GM18519 (cell line): ENCODE measurements at regions not wholly inside any gene's neighbourhood (a gene's known extent, or its start where the extent isn't known, plus 50 kb on each side); places are given as distances from the start of the nearest gene placed in this dataset.
"Not testable (repeated sequence)": the region's sequence is repeated elsewhere in the genome, so short reads cannot be mapped to it uniquely, and the experiment has no call there.

Experiments
- ATAC-seq: cut with Tn5 transposase; IDR thresholded peaks from one replicate; pipeline ENCODE4 v1.9.1; 2021; ENCODE audit warnings: mild to moderate bottlenecking, moderate library complexity; ENCODE audit not compliant: unreplicated experiment, low FRiP score

DNA sequence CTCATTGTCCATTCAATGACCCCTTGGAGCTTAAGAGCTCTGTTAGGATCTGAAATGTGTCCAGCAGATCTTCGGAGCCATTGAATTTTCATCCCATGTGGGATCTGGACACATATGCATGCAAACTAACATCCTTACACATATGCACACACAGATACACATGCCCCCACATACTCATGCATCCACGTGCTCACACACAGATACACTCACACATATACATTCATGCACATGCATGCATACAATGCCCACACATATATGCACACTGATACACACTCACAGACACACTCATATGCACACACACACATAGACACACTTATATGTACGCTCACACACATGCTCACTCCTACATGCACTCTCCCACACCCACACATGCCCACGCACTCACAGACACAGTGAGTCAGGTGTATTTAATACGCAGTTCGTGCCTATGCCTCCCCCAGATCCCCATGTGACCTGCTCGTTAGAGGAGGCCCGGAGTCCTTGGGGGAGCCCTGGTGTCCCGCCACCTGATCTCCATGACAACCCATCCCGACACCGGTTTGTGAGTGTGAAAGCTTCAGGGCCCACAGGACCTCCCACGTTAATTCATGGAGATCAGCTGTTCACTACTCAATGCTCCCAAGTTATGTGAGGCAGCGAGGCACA is 121.9 kb upstream of the SULF2 start:
- ATAC-seq = no peak

DNA sequence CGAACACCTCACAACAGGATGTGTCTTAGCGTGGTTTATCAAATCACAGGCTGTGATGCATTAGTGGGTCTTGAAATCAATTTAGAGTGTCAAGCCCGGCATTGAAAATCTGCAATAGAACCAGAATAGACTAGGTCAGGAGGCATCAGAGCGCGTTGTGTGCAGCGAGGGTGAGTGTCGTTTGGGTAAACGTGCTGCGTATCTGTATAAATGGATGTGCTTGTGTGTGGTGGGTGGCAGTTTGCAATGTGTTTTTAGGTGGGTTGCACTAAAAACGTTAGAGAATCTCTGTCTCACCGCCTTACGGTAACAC is 121.0 kb upstream of the SULF2 start:
- no peak for ATAC-seq

DNA sequence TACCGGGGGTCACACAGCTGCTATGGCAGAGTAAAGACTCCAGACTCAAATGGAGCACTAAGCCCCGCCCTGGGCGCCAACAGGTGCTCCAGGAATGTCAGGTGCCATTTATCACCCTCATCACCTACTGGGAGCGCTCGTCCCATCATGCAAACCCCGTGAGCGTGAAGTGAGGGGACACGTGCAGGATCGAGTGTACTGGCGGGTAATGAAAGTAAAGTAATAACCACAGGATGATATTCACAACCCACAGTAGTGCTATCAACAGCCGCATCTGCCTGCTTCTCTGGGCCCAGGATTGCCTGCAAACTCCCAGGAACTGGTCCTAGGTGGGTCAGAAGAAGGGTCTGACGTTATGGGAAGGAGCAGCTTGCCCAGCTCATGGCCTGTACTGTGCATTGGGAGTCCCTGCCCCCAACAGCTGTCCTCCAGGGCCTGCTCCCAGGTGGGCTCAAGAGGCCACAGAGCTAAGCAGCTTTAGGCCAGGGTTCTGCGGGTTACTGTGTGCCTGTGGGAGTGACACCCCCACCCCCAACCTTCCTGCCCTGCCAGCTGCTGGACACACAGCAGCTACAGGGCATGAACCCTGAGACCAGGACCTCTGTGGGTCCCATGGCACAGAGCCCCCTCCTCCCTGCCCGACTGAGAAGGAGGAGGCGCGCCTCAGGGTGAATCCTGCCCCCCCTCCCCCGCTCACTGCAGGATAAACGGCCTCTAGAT is 120.5 kb upstream of the SULF2 start:
- no peak for ATAC-seq

DNA sequence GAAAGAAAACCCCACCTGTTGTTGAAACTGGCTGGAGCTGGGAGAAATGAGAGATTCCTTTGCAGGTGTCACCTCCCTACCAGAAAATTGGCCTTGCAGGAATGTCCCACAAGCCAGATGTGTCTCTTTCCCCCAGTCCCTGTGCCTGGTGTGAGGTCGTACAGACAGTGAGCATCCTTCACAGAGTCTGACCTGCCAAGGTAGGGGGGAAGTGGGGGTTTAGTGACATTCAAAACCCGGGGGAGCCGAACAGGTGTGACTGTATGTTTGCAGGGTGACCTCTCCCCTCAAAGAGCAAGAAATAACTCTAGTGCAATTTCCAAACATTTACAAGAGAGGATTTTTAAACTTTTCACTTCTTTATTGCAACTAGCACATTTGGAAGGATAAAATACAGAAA is 117.7 kb upstream of the SULF2 start:
- ATAC-seq = not testable (repeated sequence)

- ATAC-seq = not testable (repeated sequence)
Observed at GRCh38 chr20:47899313-47899712, 114.0 kb upstream of the SULF2 start.

DNA sequence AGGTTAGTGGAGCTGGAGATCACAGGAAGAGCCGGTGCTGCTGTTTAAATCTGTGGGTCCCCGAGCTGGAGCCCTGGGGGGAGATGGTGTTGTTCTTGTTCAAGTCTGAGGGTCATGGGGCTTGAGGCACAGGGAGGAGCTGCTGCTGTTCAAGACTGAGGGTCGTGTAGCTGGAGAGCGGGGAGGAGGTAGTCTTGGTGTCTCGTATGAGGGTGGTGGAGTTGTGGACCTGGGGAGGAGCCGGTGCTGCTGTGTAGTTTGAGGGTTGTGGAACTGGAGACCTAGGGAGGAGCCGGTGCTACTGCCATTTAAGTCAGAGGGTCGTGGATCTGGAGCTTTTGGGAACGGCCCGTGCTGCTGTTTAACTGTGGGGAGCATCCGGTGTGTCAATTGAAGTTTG is 112.2 kb upstream of the SULF2 start:
- no peak for ATAC-seq

DNA sequence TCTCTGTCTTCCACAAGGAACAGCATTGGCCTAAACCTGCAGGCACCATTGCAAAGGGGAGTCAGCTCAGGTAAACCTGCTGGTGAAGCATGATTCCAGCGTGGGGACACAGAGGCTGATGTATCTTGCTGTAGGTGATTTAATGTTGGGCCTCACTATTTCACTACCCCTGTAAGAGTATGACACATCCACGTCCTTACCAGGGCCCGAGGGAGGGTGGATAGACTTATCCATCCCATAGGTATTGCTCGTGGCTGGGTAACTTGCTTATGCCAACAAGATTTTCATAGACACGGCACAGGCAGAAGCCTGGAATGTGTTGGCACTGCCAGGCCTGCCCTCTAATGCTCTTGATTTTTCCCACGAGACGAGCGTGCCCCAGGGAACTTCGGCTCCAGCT is 107.4 kb upstream of the SULF2 start:
- ATAC-seq = not testable (repeated sequence)

DNA sequence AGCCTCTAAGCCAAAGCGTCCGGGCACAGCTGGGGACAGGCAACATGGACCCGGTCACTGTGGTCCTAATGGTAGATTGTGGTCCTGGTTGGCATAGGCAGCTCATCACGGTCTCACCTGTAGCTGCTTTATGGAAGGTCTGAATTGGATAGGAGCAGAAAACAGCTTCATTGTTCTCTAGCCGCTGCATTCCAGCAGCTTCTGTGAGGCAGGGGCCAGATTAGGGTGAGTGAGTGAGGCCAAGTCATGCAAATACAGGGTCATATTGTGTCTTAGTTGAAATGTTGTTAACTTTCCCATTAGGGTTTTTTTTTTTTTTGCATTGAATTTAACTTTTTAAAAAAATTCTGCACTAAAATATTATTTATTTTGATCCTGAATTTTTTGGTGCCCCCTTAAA is 105.4 kb upstream of the SULF2 start:
- ATAC-seq = not testable (repeated sequence)

DNA sequence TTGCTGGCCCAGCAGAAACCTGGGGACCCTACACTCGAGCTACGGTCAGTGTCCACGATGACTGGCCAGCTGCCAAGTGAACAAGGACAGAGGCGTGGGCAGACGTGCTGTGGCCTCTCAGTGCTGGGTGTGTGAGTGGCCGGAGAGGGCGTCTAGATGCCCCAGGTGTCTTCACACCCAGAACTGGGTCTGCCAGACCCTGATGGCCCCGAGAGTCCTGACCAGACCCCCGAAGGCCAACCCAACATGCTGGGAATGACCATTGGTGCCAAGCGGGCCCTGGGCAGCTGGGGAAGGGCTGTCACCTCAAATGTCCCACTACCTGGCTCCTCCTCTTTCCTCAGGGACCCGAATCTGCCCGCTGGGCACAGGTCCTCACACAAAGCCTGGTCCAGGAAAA is 104.5 kb upstream of the SULF2 start:
- not testable (repeated sequence) for ATAC-seq

DNA sequence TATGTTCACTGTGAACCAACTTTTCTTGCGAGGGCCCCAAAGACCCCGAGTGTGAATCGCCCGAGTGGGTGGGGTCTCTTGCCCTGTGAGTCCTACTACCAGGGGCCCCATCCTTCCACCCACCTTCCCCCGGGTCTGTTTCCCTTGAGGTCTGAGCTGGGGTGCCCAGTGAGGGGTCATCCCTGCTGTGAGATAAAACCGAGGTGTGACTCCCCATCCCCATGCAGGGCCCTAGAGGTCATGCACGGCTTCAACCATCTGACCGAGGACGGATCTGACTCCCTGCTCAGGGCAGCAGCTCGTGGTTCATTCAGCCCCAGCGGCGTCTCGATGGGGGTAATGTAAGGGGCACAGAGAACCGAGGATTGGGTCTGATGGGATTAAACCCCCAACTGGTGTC is 103.1 kb upstream of the SULF2 start:
- no peak for ATAC-seq

- ATAC-seq = no peak
Observed at GRCh38 chr20:47887477-47888080, 102.3 kb upstream of the SULF2 start.

GRCh38 chr20:47887064-47887463 is 101.8 kb upstream of the SULF2 start:
- ATAC-seq = no peak

DNA sequence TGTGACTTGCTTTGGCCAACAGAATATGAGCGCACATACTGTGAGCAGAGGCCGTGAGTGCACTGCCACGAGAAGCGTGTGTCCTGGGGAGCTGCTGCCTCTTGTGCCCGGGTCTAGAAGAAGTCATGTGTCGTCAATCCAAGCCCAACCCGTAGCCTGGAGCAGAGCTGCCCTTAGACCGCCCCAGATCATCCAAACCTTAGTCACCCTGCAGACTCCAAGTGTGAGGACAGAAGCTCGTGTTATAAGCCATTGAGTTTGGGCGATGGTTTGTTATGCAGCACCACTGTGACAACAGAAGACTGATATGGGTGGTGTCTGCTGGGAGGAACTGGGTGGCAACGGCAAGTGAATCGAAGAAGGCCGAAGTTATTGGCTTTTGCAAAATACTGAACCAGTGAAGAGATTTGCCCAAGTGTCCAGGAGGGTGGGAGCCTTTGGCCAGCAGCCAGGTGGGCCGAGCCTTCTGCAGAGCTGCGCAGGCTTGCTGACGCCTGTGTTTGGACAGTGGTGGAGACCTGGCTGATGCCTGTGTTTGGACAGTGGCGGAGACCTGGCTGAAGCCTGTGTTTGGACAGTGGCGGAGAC is 101.3 kb upstream of the SULF2 start:
- no peak for ATAC-seq

- no peak for ATAC-seq
Observed at GRCh38 chr20:47885909-47886453, 100.7 kb upstream of the SULF2 start.

DNA sequence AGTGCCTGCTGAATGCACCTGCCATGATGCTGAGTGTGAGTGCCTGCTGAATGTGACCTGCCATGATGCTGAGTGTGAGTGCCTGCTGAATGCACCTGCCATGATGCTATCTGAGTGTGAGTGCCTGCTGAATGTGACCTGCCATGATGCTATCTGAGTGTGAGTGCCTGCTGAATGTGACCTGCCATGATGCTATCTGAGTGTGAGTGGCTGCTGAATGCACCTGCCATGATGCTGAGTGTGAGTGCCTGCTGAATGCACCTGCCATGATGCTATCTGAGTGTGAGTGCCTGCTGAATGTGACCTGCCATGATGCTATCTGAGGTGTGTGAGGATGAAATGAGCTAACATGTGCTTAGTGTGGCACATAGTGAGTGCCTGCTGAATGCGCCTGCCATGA is 98.7 kb upstream of the SULF2 start:
- not testable (repeated sequence) for ATAC-seq

GRCh38 chr20:47883186-47883585 is 97.9 kb upstream of the SULF2 start:
- ATAC-seq = no peak

DNA sequence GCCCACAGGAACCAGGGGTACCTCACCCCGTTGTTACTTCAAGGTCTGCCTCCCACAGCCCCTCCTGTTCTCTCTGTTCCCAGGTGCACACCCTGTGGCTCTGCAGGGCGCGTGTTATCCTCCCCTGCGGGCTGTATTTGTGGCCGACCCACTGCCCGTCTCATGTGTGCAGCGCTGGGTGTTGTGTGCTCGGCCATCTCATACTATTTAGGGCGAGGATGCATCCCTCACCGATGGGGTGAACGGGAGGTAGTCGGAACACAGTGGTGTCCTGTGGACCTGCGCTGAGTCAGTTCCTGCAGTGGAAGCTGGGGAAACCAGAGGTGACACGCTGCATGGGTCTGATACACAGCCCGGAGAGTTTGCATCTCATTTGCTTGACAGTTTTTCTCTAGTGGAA is 94.5 kb upstream of the SULF2 start:
- no peak for ATAC-seq

- no peak for ATAC-seq
Observed at GRCh38 chr20:47878601-47879027, 93.3 kb upstream of the SULF2 start.

DNA sequence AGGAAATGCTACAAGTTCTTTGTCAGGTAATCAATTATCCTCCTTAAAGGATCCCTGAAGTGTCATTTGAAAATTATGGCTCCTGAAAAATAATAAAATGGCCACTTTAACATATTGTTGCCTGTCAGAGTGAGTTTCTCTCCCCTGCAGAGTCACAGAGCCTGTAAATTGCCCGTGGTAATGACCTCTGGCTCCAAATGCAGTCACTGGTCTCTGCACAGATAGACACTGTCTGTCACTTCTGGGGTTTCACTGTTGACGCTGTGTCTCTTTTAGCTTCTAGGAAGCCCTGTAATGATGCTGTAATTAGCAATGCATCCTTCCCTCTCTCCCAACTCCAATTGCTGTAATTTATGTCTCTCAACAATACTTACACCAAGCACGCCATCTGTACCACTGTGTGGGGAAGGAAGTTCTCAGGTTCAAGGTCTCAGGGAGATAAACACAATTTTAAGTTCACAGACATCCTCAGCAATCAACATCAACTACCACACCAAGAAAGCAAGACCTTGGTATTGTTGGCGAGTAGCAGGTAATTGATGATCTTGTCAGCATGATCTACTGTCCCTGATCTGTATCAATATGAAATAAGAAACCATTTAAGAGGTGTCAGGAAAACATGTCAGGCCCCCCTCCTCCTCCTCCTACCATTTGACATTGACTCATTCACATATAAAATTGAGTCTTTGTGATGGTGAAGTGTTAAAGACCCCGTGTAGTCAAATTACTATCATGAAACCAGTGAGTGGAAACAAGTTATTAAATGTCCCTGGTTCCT is 91.2 kb upstream of the SULF2 start:
- ATAC-seq = no peak

- ATAC-seq = no peak
Observed at GRCh38 chr20:47875297-47876025, 90.2 kb upstream of the SULF2 start.
